Right ventricle myocardium inferior (tissue), 1 donor: ENCODE measurements at regions not wholly inside any gene's neighbourhood (a gene's known extent, or its start where the extent isn't known, plus 50 kb on each side); places are given as distances from the start of the nearest gene placed in this dataset.
A peak's percentile ranks its signal among the peaks of the same experiment; 100 is the strongest.

Source experiments
- ATAC-seq: fragments of 200-7000 bp; cut with Tn5 transposase; one replicate; pipeline ENCODE4 v1.9.1; 2020; ENCODE audit warnings: mild to moderate bottlenecking, moderate library complexity
- DNase-seq: peaks from one replicate; pipeline ENCODE4 v3.0.0; 2021; ENCODE audit errors: missing footprints
- intact Hi-C: fragments of 100-400 bp; cut with DNase I; formaldehyde crosslinking; loops from one replicate; pipeline ENCODE4 v1.11.0; 2022
- donor health status: DM: no; HTN: yes; CAD: no; lungs with severe emphysema.

- ATAC-seq (no peak), DNase-seq (no peak)
- intact Hi-C loops: no loop called here
These were observed 931.9 kb downstream of the SLITRK5 start for GRCh38 chr13:88602786-88603777.

- intact Hi-C loops: no loop called here
- no peak for DNase-seq
- ATAC-seq: no peak
These were observed 946.0 kb downstream of the SLITRK5 start for GRCh38 chr13:88617176-88617575.

GRCh38 chr13:88622362-88622973 lies 951.3 kb downstream of the SLITRK5 start:
- ATAC-seq: no peak
- intact Hi-C loops: no loop called here

GRCh38 chr13:88623150-88623549 lies 952.0 kb downstream of the SLITRK5 start:
- intact Hi-C loops: no loop called here
- DNase-seq (no peak), ATAC-seq (no peak)

More at GRCh38 chr13:88622362-88622973, 951.3 kb downstream of the SLITRK5 start:
- no peak for DNase-seq

GRCh38 chr13:88627071-88627470 lies 955.9 kb downstream of the SLITRK5 start:
- intact Hi-C loops: no loop called here
- no peak for DNase-seq
- no peak for ATAC-seq

GRCh38 chr13:88628882-88629281 lies 957.7 kb downstream of the SLITRK5 start:
- DNase-seq (no peak), ATAC-seq (no peak)
- intact Hi-C loops: no loop called here

- intact Hi-C loops: no loop called here
- ATAC-seq: no peak
- DNase-seq: no peak
These were observed 966.8 kb downstream of the SLITRK5 start for GRCh38 chr13:88637935-88638334.

GRCh38 chr13:88643233-88643632 lies 972.1 kb downstream of the SLITRK5 start:
- DNase-seq: no peak
- intact Hi-C loops: no loop called here

GRCh38 chr13:88648598-88649373 lies 977.6 kb downstream of the SLITRK5 start:
- intact Hi-C loops: no loop called here
- no peak for ATAC-seq

More at GRCh38 chr13:88643233-88643632, 972.1 kb downstream of the SLITRK5 start:
- no peak for ATAC-seq

GRCh38 chr13:88649855-88650254 lies 978.7 kb downstream of the SLITRK5 start:
- intact Hi-C loops: no loop called here
- DNase-seq (no peak), ATAC-seq (no peak)

More at GRCh38 chr13:88648598-88649373, 977.6 kb downstream of the SLITRK5 start:
- DNase-seq: no peak

GRCh38 chr13:88651531-88651930 lies 980.4 kb downstream of the SLITRK5 start:
- intact Hi-C loops: no loop called here
- DNase-seq: no peak
- ATAC-seq: no peak

GRCh38 chr13:88656751-88657150 lies 985.6 kb downstream of the SLITRK5 start:
- DNase-seq (no peak), ATAC-seq (no peak)
- intact Hi-C loops: no loop called here

GRCh38 chr13:88670509-88670908 lies 999.3 kb downstream of the SLITRK5 start:
- intact Hi-C loops: no loop called here
- no peak for ATAC-seq

GRCh38 chr13:88674841-88675240 lies 1003.7 kb downstream of the SLITRK5 start:
- ATAC-seq: no peak
- intact Hi-C loops: no loop called here
- DNase-seq: no peak

More at GRCh38 chr13:88670509-88670908, 999.3 kb downstream of the SLITRK5 start:
- no peak for DNase-seq

- intact Hi-C loops: no loop called here
- no peak for ATAC-seq
These were observed 1004.3 kb downstream of the SLITRK5 start for GRCh38 chr13:88675347-88675996.

GRCh38 chr13:88676016-88676415 lies 1004.8 kb downstream of the SLITRK5 start:
- ATAC-seq (no peak), DNase-seq (no peak)
- intact Hi-C loops: no loop called here

More at GRCh38 chr13:88675347-88675996, 1004.3 kb downstream of the SLITRK5 start:
- no peak for DNase-seq

GRCh38 chr13:88685459-88685858 lies 1014.3 kb downstream of the SLITRK5 start:
- DNase-seq (no peak), ATAC-seq (no peak)
- intact Hi-C loops: no loop called here

GRCh38 chr13:88701551-88701950 lies 1030.4 kb downstream of the SLITRK5 start:
- ATAC-seq (peak; percentile 28), DNase-seq (no peak)
- intact Hi-C loops: no loop called here
